Fibroblast of villous mesenchyme (primary cell): ENCODE measurements at regions not wholly inside any gene's neighbourhood (a gene's known extent, or its start where the extent isn't known, plus 50 kb on each side); places are given as distances from the start of the nearest gene placed in this dataset.
A peak's percentile ranks its signal among the peaks of the same experiment; 100 is the strongest.
"Not testable (repeated sequence)": the region's sequence is repeated elsewhere in the genome, so short reads cannot be mapped to it uniquely, and the experiment has no call there.

Experiments used
- DNase-seq: peaks from one replicate; pipeline ENCODE4 v3.0.0-alpha.2; 2010; ENCODE audit warnings: low read depth
- H3K4me3 ChIP-seq: 2 replicates; pipeline ENCODE4 v1.5.1; 2011; ENCODE audit warnings: low read depth, mild to moderate bottlenecking, low read length

DNA sequence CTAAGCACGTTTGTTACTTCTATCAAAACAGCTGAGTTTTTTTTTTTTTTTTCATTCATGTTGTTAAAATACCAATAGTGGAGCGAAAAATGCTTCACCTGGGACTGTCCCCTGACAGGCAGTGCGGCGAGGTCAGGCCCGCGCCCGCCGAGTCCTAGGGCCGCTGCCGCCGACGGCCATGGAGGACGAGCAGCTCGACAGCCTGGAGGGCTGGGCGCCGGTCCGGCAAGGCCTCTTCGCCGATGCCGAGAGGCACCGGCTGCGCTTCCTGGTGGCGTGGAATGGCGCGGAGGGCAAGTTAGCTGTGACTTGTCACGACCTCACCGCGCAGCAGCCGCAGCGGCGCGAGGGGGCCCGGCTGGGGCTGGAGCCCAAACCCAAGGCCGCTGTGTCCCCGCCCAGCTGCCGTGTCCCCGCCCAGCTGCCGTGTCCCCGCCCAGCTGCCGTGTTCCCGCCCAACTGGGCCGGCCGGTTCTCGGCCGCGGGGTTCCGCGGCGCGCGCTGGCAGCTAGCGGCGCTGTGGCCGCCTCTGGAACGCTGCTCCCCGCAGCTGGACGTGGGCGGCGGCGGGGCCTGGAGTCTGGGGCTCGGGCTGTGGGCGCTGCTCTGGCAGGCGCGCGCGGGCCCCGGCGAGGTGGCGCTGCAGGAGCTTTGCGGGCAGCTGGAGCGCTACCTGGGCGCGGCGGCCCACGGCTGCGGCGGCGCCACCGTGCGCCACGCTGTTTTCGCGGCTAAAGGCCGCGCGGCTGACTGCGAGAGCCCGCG, 56.7 kb upstream of the GOLGA8R start:
- not testable (repeated sequence) for H3K4me3 ChIP-seq, DNase-seq

DNA sequence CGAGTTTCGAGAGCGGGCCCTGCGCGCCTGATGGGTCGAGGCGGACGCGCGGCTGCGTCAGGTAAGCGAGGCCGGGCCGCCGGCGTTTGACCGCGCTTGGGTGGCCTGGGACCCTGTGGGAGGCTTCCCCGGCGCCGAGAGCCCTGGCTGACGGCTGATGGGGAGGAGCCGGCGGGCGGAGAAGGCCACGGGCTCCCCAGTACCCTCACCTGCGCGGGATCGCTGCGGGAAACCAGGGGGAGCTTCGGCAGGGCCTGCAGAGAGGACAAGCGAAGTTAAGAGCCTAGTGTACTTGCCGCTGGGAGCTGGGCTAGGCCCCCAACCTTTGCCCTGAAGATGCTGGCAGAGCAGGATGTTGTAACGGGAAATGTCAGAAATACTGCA, 57.3 kb upstream of the GOLGA8R start:
- H3K4me3 ChIP-seq, DNase-seq: not testable (repeated sequence)

DNA sequence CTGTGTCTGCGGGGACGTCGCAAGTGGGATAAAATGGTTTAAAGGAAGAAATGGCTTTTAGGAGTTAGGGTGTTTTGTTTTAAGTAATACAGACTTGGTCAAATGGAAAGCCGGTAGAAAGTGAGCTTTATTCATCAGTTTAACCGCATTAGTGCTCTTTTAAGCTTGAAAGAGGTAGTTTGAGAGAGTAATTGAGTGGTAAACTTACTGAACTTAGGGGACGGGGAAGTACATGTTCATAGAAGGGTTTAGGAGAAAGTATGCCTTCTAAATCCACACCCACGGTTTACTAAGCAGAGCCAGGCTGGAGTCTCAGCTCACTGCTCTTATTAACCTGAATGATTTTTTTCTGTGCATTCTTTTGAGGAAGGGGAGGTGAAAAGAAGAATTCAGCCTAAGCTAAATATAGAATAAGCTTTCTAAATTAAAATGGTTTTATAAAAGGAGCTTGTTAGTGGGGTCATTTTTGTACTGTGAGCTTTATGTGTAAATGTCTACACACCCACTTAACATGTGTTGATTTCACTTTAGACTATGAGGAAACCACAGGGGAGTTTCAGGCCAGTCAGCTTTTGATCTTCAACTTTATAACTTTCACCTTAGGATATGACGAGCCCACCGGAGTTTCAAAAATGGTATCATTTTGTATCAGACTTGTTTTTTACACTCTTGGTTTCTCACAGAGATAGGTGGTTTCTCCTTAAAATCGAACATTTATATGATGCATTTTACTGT, 57.9 kb upstream of the GOLGA8R start:
- DNase-seq = not testable (repeated sequence)

DNA sequence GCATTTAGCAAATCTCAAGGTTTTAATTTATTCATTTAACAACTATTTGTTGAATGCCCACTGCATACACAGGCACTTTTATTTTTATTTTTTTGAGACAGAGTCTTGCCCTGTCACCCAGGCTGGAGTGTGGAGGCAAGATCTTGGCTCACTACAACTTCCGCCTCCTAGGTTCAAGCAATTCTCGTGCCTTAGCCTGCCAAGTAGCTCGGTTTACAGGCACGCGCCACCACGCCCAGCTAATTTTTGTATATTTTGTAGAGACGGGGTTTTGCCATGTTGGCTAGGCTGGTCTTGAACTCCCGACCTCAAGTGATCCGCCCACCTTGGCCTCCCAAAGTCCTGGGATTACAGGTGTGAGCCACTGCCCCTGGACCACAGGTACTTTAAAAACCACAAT, 67.0 kb upstream of the GOLGA8Q start:
- not testable (repeated sequence) for H3K4me3 ChIP-seq, DNase-seq

More for the DNA sequence above, 57.9 kb upstream of the GOLGA8R start:
- H3K4me3 ChIP-seq = not testable (repeated sequence)

DNA sequence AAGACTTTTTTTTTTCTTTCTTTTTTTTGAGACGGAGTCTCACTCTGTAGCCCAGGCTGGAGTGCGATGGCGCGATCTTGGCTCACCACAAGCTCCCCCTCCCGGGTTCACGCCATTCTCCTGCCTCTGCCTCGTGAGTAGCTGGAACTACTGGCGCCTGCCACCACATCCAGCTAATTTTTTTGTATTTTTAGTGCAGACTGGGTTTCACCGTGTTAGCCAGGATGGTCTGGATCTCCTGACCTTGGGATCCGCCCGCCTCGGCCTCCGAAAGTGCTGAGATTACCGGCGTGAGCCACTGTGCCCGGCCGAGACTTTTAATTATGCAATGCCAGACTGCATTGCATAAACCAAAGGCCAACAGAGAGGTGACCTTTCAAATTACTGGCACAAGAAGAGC, 62.6 kb upstream of the GOLGA8Q start:
- peak; percentile 21 for DNase-seq
- H3K4me3 ChIP-seq = not testable (repeated sequence)

DNA sequence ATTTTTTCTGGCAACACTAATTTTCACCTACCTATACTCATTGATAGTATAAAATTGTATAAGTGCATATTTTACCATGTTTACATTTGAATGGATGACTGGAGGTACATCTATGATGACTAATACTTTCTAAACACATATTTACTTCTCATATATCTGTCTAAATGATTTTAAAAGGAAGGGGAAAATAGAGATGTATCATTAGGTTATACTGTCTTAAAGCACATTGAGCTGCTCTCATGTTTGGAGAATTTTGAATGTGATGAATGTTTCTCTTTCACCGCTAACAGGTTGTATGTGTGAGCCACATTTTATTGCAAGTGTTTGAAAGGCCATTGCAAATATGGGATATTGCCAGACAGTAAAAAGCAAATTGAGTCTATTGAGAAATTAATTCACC, 61.5 kb upstream of the GOLGA8Q start:
- not testable (repeated sequence) for DNase-seq, H3K4me3 ChIP-seq

DNA sequence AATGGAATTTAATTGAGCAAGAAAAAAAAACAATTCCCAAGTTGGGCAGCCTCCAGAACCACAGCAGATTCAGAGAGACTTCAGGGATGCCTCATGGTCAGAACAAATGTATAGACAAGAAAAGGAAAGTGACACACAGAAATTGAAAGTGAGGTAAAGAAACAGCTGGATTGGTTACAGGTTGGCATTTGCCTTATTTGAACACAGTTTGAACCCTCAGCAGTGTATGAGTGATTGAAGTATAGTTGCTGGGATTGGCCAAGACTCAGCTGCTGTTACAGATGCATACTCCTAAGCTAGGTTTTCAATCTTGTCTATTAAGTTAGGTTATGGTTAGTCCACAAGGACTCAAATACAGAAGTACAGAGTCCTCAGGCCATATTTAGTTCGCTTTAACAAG, 57.9 kb upstream of the GOLGA8Q start:
- not testable (repeated sequence) for DNase-seq, H3K4me3 ChIP-seq

DNA sequence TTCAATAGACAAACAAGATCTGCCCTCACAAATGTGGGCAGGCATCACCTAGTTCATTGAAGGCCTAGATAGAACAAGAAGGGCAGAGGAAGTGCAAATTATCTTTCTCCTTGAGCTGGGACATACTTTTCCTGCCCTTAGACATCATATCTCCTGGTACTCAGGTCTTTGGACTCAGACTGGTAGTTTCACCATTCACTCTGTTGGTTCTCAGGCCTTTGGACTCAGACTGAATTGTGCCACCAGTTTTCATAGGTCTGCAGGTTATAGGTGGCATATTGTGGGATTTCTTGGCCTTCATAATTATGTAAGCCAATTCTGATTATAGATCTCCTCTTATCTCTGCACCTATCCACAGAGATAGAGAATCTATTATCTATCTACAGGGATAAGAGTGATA, 54.6 kb upstream of the GOLGA8Q start:
- not testable (repeated sequence) for H3K4me3 ChIP-seq, DNase-seq

DNA sequence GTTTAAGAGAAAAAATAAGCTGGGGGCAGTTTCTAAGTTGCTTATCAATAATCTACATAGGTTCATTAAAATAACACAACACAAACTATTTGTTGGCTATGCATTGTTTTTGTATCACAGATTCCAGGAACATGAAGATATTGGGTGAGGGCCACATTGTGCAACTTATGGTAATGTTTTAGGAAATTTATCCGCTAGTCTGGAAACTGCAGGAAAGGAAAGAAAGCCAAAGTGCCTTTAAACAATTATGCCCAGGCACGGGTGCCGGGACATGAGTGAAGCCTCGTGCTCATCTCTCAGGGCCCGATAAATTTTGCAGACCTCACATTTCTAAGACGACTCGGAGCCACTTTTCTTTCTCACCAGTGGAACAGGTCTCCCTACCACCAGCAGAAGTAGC, 52.6 kb upstream of the GOLGA8Q start:
- not testable (repeated sequence) for DNase-seq, H3K4me3 ChIP-seq

DNA sequence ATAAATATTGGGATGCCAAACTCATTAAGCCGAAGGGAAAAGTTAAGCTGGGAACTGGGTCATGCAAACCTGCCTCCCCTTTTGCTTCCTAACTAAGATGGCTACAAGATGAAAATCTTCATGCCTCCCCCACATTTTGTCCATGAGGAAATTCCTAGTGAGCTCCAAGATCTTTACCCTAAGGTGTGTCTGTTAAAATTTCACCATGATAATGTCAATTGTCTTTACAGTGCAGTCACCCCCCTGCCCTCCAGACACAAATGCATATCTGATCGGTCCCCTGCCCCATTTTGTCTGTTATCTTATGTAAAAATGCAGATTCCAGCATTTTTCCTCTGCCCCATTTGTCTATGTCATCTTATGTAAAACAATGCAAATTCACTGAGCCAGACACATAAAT, 51.3 kb upstream of the GOLGA8Q start:
- DNase-seq, H3K4me3 ChIP-seq: not testable (repeated sequence)
